GM19467 (cell line): ENCODE measurements at regions not wholly inside any gene's neighbourhood (a gene's known extent, or its start where the extent isn't known, plus 50 kb on each side); places are given as distances from the start of the nearest gene placed in this dataset.
"Not testable (repeated sequence)": the region's sequence is repeated elsewhere in the genome, so short reads cannot be mapped to it uniquely, and the experiment has no call there.

ENCODE experiments used
- ATAC-seq: cut with Tn5 transposase; IDR thresholded peaks from one replicate; pipeline ENCODE4 v1.9.1; 2021; ENCODE audit warnings: mild to moderate bottlenecking, moderate library complexity; ENCODE audit not compliant: unreplicated experiment

- no peak for ATAC-seq
Observed at GRCh38 chr14:41297576-41298327, 308.9 kb upstream of the LRFN5 start.

- no peak for ATAC-seq
Observed at GRCh38 chr14:41295734-41296133, 310.9 kb upstream of the LRFN5 start.

GRCh38 chr14:41289025-41289424, 317.7 kb upstream of the LRFN5 start:
- no peak for ATAC-seq

- no peak for ATAC-seq
Observed at GRCh38 chr14:41285186-41285748, 321.4 kb upstream of the LRFN5 start.

GRCh38 chr14:41280745-41281144, 325.9 kb upstream of the LRFN5 start:
- ATAC-seq = no peak

GRCh38 chr14:41277450-41277849, 329.2 kb upstream of the LRFN5 start:
- ATAC-seq = no peak

GRCh38 chr14:41257476-41257875, 349.2 kb upstream of the LRFN5 start:
- no peak for ATAC-seq

- no peak for ATAC-seq
Observed at GRCh38 chr14:41235466-41235865, 371.2 kb upstream of the LRFN5 start.

GRCh38 chr14:41230683-41231082, 376.0 kb upstream of the LRFN5 start:
- no peak for ATAC-seq

GRCh38 chr14:41229824-41230223, 376.9 kb upstream of the LRFN5 start:
- ATAC-seq = no peak

GRCh38 chr14:41225433-41225832, 381.2 kb upstream of the LRFN5 start:
- no peak for ATAC-seq

- ATAC-seq = no peak
Observed at GRCh38 chr14:41222581-41222980, 384.1 kb upstream of the LRFN5 start.

GRCh38 chr14:41214978-41215377, 391.7 kb upstream of the LRFN5 start:
- ATAC-seq = not testable (repeated sequence)

- ATAC-seq = no peak
Observed at GRCh38 chr14:41201696-41202095, 405.0 kb upstream of the LRFN5 start.

GRCh38 chr14:41187868-41188267, 418.8 kb upstream of the LRFN5 start:
- ATAC-seq = no peak

GRCh38 chr14:41171045-41171444, 435.6 kb upstream of the LRFN5 start:
- ATAC-seq = no peak

- no peak for ATAC-seq
Observed at GRCh38 chr14:41167040-41167439, 439.6 kb upstream of the LRFN5 start.

- ATAC-seq = no peak
Observed at GRCh38 chr14:41154143-41154807, 452.4 kb upstream of the LRFN5 start.

- no peak for ATAC-seq
Observed at GRCh38 chr14:41146391-41146790, 460.3 kb upstream of the LRFN5 start.

- no peak for ATAC-seq
Observed at GRCh38 chr14:41144370-41144769, 462.3 kb upstream of the LRFN5 start.

GRCh38 chr14:41137741-41138140, 468.9 kb upstream of the LRFN5 start:
- ATAC-seq = no peak

- no peak for ATAC-seq
Observed at GRCh38 chr14:41130274-41130673, 476.4 kb upstream of the LRFN5 start.
